Astrocyte of the spinal cord (primary cell): ENCODE measurements at regions not wholly inside any gene's neighbourhood (a gene's known extent, or its start where the extent isn't known, plus 50 kb on each side); places are given as distances from the start of the nearest gene placed in this dataset.

Source experiments
- DNase-seq: peaks from one replicate; pipeline ENCODE4 v3.0.0; 2011; ENCODE audit warnings: low read depth, low spot score
- H3K4me3 ChIP-seq: 2 replicates; pipeline ENCODE4 v1.5.1; 2011; ENCODE audit warnings: low read depth, mild to moderate bottlenecking, low read length, moderate library complexity
- in situ Hi-C: cut with HindIII; loops from 2 replicates; pipeline ENCODE4 v1.10.0; 2017; ENCODE audit warnings: low sequenced_read_pairs
- TF ChIP-seq, protein P1 (sequence below): IDR thresholded peaks from 2 replicates; pipeline ENCODE4 v1.5.1; 2012; ENCODE audit warnings: low read depth, mild to moderate bottlenecking, low read length, inconsistent platforms

GRCh38 chr20:55792049-55792448 lies 213.3 kb downstream of the CBLN4 start:
- DNase-seq: no peak
- TF ChIP-seq, protein P1, sequence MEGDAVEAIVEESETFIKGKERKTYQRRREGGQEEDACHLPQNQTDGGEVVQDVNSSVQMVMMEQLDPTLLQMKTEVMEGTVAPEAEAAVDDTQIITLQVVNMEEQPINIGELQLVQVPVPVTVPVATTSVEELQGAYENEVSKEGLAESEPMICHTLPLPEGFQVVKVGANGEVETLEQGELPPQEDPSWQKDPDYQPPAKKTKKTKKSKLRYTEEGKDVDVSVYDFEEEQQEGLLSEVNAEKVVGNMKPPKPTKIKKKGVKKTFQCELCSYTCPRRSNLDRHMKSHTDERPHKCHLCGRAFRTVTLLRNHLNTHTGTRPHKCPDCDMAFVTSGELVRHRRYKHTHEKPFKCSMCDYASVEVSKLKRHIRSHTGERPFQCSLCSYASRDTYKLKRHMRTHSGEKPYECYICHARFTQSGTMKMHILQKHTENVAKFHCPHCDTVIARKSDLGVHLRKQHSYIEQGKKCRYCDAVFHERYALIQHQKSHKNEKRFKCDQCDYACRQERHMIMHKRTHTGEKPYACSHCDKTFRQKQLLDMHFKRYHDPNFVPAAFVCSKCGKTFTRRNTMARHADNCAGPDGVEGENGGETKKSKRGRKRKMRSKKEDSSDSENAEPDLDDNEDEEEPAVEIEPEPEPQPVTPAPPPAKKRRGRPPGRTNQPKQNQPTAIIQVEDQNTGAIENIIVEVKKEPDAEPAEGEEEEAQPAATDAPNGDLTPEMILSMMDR: no peak
- in situ Hi-C loops: no loop called here
- no peak overlapping the region for H3K4me3 ChIP-seq

DNA sequence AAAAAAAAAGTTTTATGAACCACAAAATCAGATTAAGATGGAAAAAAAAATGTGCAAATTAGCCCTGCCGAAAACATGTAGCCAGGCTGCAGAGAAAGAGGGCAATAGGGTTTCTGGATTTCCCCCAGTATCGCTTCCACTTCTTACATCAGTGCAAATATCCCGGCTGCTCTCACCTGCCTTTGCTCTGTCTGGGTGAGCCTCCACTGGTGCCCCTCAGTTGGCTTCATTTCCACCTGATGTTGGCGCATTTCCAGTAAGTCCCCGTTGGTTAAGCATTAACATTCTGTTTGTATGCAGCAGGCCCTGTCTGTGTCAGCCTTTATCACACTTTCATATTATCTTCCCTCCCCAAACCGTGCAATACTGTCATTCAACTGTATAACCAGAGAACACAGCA lies 215.1 kb downstream of the CBLN4 start:
- DNase-seq: no peak
- H3K4me3 ChIP-seq: no peak overlapping the region
- TF ChIP-seq, protein P1: no peak
- in situ Hi-C loops: no loop called here

DNA sequence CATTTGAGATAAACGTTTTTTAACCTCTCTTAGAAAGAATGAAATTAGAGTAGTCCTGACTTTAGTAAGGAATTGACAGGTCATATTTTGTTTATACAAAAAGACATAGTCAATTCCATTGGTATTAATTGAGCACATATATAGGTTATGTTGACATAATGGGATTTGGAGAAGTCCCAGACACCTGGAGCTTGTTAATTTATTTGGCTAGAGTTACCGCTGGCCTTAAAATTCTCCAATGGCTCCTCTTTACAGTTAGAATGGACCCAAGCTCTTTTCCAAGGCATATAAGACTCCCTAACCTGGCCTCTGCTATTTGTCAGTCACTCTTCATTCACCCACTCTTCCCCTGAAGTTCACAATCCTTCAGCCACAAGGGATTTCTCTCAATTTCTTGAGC lies 221.3 kb downstream of the CBLN4 start:
- TF ChIP-seq, protein P1: no peak
- in situ Hi-C loops: no loop called here
- no peak for DNase-seq
- no peak overlapping the region for H3K4me3 ChIP-seq

DNA sequence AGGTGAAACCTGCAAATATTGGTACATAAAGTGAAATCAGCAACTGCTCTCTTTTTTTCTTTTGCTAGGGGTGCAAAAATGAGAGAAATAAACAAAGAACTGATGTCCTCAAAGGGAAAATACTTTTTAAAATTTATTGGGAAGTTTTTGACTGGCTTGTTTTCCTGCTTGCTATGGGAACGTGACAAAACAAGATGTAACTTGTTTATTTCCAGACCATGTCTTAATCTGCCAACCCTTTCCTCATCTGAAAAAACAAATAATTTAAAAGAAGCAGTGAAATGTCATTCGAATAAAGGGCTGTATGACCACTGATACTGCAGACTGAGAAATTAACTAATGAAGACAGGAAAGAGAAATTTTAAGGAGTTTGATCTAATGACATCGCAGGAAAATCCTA lies 221.9 kb downstream of the CBLN4 start:
- TF ChIP-seq, protein P1: no peak
- in situ Hi-C loops: no loop called here

GRCh38 chr20:55782912-55783253 lies 222.4 kb downstream of the CBLN4 start:
- no peak for DNase-seq
- TF ChIP-seq, protein P1: no peak
- in situ Hi-C loops: no loop called here

More for the DNA sequence above, 221.9 kb downstream of the CBLN4 start:
- DNase-seq: no peak
- no peak overlapping the region for H3K4me3 ChIP-seq

DNA sequence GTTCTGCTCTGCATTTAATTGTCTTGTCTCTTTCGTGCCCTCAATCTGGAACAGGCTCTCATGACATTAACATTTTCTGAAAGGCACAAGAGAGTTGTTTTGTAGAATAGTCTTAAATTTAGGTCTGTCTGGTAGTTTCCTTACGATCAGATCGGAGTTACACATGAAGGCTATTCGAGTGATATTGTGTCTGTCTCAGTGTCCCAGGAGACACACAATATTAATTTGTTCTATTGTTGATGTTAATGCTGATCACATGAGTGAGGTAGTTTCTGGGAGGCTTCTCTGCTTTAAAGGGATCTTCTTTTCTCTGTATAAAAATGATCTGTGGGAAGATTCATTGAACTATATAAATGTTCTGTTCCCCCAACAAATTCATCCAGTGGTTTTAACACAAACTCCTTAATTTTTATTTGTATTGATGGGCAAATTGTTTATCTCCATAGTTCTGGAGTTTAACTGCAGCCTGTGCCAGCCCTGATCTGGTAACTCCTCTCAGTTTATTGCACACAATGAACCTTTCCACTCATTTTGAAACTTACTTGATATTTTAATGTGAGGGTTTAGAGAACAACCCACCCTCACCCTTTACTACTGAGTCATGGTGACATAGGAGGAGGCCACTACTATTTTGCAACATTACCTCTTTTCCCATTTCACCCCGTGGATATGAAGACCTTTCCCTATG lies 223.0 kb downstream of the CBLN4 start:
- H3K4me3 ChIP-seq: no peak overlapping the region
- in situ Hi-C loops: no loop called here
- TF ChIP-seq, protein P1: no peak
- no peak for DNase-seq

More at GRCh38 chr20:55782912-55783253, 222.4 kb downstream of the CBLN4 start:
- no peak overlapping the region for H3K4me3 ChIP-seq
